ENCODE measurements at regions not wholly inside any gene's neighbourhood (a gene's known extent, or its start where the extent isn't known, plus 50 kb on each side); places are given as distances from the start of the nearest gene placed in this dataset.

DNA sequence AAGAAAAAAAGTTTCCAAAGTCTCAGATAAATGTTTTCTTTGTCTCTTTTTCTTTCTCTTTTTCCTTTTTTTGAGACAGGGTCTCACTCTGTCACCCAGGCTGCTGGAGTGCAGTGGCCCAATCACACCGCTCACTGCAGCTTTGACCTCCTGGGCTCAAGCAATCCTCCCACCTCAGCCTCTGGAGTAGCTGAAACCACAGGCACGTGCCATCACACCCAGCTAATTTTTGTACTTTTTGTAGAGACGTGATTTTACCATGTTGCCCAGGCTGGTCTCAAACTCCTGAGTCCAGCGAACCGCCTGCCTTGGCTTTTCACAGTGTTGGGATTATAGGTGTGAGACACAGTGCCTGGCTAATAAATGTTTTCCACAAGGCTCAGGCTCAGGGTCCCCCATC is 53.3 kb upstream of the KSR1 start:
- no peak overlapping the region for H2AFZ ChIP-seq (ENCODE audit: low read length)
- no peaks in the 10 kb centered on the region for H4K20me1 ChIP-seq (ENCODE audit: insufficient read depth, low read depth, low read length)
- no peaks in the 10 kb centered on the region for H3K79me2 ChIP-seq (ENCODE audit: low read length)
- no peaks in the 10 kb centered on the region for H3K27me3 ChIP-seq (ENCODE audit: low read length)
- no peak overlapping the region for H3K27ac ChIP-seq (ENCODE audit: low read length)
- no peaks in the 10 kb centered on the region for H3K9me2 ChIP-seq (replicated peaks; ENCODE audit: insufficient read depth, low read length)
- H3K9ac ChIP-seq (ENCODE audit: low read length), result no peak overlapping the region
- DNase-seq, result no peak
- H3K9me3 ChIP-seq (ENCODE audit: low read length), result no peaks in the 10 kb centered on the region
- no peaks in the 10 kb centered on the region for H3K36me3 ChIP-seq (ENCODE audit: insufficient read depth, low read length)
- no peak overlapping the region for H3K4me3 ChIP-seq (ENCODE audit: low read length)
- H3K4me1 ChIP-seq (ENCODE audit: low read length), result no peaks in the 10 kb centered on the region
- no peak overlapping the region for H3K4me2 ChIP-seq (ENCODE audit: low read depth, low read length, poor library complexity, severe bottlenecking)

DNA sequence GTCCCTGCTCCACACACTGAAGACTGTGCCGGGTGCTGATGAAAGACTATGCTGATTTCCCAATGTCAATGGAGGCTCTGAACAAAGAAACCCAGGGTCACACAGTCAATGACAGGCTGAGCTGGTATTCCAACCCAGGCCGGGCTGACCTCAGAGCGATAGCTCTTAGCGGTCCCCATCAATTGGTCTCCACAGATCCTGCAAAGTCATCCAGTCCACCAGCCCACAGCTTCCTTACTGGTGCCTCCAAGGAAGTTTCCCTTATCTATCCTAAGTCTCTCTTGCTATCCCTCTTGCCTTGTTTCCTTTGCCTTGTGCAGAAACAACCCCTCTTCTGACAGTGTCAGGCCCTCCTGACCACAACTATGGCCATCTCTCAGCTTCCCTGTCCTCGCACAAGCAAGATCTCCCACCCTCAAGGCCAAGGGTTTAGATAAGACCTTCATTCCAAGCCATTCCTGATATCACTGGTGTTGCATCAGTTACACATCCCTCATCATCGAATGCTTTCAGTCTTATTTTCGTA is 52.7 kb upstream of the KSR1 start:
- Histone ChIP-seq H2AFZ (ENCODE audit: low read length) (no peak overlapping the region), H3K36me3 (ENCODE audit: insufficient read depth, low read length) (no peaks in the 10 kb centered on the region), H3K27ac (ENCODE audit: low read length) (no peak overlapping the region), H3K4me1 (ENCODE audit: low read length) (no peaks in the 10 kb centered on the region), H3K4me3 (ENCODE audit: low read length) (no peak overlapping the region), H3K4me2 (ENCODE audit: low read depth, low read length, poor library complexity, severe bottlenecking) (no peak overlapping the region), H4K20me1 (ENCODE audit: insufficient read depth, low read depth, low read length) (no peaks in the 10 kb centered on the region), H3K27me3 (ENCODE audit: low read length) (no peaks in the 10 kb centered on the region), H3K9me2 (replicated peaks; ENCODE audit: insufficient read depth, low read length) (no peaks in the 10 kb centered on the region), H3K9ac (ENCODE audit: low read length) (no peak overlapping the region), H3K9me3 (ENCODE audit: low read length) (no peaks in the 10 kb centered on the region), H3K79me2 (ENCODE audit: low read length) (no peaks in the 10 kb centered on the region)
- DNase-seq, result no peak

GRCh38 chr17:27404676-27405075 is 51.6 kb upstream of the KSR1 start:
- Histone ChIP-seq H3K9me3 (ENCODE audit: low read length) (no peaks in the 10 kb centered on the region), H4K20me1 (ENCODE audit: insufficient read depth, low read depth, low read length) (no peaks in the 10 kb centered on the region), H3K27ac (ENCODE audit: low read length) (no peak overlapping the region), H3K27me3 (ENCODE audit: low read length) (no peaks in the 10 kb centered on the region), H3K4me1 (ENCODE audit: low read length) (no peaks in the 10 kb centered on the region), H3K9ac (ENCODE audit: low read length) (no peak overlapping the region), H3K4me3 (ENCODE audit: low read length) (no peak overlapping the region), H3K36me3 (ENCODE audit: insufficient read depth, low read length) (no peaks in the 10 kb centered on the region), H2AFZ (ENCODE audit: low read length) (no peak overlapping the region), H3K9me2 (replicated peaks; ENCODE audit: insufficient read depth, low read length) (no peaks in the 10 kb centered on the region), H3K4me2 (ENCODE audit: low read depth, low read length, poor library complexity, severe bottlenecking) (no peak overlapping the region), H3K79me2 (ENCODE audit: low read length) (no peaks in the 10 kb centered on the region)
- DNase-seq, result no peak

Data from Karpas-422 (cell line).